ENCODE measurements at regions not wholly inside any gene's neighbourhood (a gene's known extent, or its start where the extent isn't known, plus 50 kb on each side); places are given as distances from the start of the nearest gene placed in this dataset.

- TF ChIP-seq CTCF (IDR thresholded peaks at IDR 0.05) (no peak), EZH2 (IDR thresholded peaks at IDR 0.05; ENCODE audit: borderline replicate concordance, insufficient read depth, low read depth, low read length, poor library complexity, severe bottlenecking) (no peak)
Measured at GRCh38 chr6:144360401-144360800, 75.3 kb downstream of the UTRN start.
